ENCODE measurements at regions not wholly inside any gene's neighbourhood (a gene's known extent, or its start where the extent isn't known, plus 50 kb on each side); places are given as distances from the start of the nearest gene placed in this dataset.
"Not testable (repeated sequence)": the region's sequence is repeated elsewhere in the genome, so short reads cannot be mapped to it uniquely, and the experiment has no call there.

- FAIRE-seq (no peak), DNase-seq (no peak)
- 67 to 90% (median 75%) methylated on average over 3 of the region's 3 CpGs for WGBS, 3 donors
Observed at GRCh38 chr9:120306561-120306960, 273.4 kb downstream of the CDK5RAP2 start.

DNA sequence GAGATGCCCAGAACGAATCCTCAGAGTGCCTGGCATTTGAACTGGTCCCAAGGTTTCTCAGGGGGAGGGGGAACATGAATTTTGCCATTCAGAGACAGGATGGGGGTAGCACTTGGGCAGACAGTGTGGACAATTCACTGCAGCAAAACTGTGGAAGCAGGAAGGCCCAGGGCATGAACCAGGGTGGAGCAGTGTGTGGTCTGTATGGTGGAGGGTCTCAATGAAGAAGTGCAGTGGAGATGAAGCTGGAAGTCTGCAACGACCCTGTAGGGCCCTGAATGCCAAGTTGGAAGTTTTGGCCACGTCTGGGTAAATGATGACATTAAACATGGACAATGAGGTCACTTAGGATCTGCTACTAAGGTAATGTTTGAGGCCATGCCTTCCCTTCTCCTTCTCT, 273.9 kb downstream of the CDK5RAP2 start:
- Histone ChIP-seq H3K27me3 (ENCODE audit: control insufficient read depth in 3 of 3, insufficient read depth in 3 of 3, low read length in 3 of 3) (no peaks in the 10 kb centered on the region), H3K9me3 (ENCODE audit: control insufficient read depth in 2 of 2, insufficient read depth in 1 of 2, low read depth in 1 of 2, low read length in 1 of 2) (no peaks in the 10 kb centered on the region), H3K4me1 (ENCODE audit: control insufficient read depth in 3 of 3, insufficient read depth in 2 of 3, low read depth in 1 of 3, low read length in 2 of 3) (no peaks in the 10 kb centered on the region), H3K36me3 (ENCODE audit: control insufficient read depth in 3 of 3, insufficient read depth in 2 of 3, low read depth in 1 of 3, low read length in 3 of 3) (no peaks in the 10 kb centered on the region), H3K27ac (ENCODE audit: low read depth in 1 of 3, low read length in 2 of 3) (no peak overlapping the region), H3K4me3 (ENCODE audit: low read depth in 1 of 3, low read length in 3 of 3) (no peak overlapping the region)
- DNase-seq = no peak
- 18 to 44% (median 22%) methylated on average over 3 of the region's 3 CpGs for WGBS, 3 donors
- no peak for FAIRE-seq

More at GRCh38 chr9:120306561-120306960, 273.4 kb downstream of the CDK5RAP2 start:
- H3K36me3 ChIP-seq (ENCODE audit: control insufficient read depth in 3 of 3, insufficient read depth in 2 of 3, low read depth in 1 of 3, low read length in 3 of 3) = no peaks in the 10 kb centered on the region
- no peaks in the 10 kb centered on the region for H3K4me1 ChIP-seq (ENCODE audit: control insufficient read depth in 3 of 3, insufficient read depth in 2 of 3, low read depth in 1 of 3, low read length in 2 of 3)
- H3K4me3 ChIP-seq (ENCODE audit: low read depth in 1 of 3, low read length in 3 of 3) = no peak overlapping the region
- no peaks in the 10 kb centered on the region for H3K9me3 ChIP-seq (ENCODE audit: control insufficient read depth in 2 of 2, insufficient read depth in 1 of 2, low read depth in 1 of 2, low read length in 1 of 2)
- no peaks in the 10 kb centered on the region for H3K27me3 ChIP-seq (ENCODE audit: control insufficient read depth in 3 of 3, insufficient read depth in 3 of 3, low read length in 3 of 3)
- no peak overlapping the region for H3K27ac ChIP-seq (ENCODE audit: low read depth in 1 of 3, low read length in 2 of 3)

DNA sequence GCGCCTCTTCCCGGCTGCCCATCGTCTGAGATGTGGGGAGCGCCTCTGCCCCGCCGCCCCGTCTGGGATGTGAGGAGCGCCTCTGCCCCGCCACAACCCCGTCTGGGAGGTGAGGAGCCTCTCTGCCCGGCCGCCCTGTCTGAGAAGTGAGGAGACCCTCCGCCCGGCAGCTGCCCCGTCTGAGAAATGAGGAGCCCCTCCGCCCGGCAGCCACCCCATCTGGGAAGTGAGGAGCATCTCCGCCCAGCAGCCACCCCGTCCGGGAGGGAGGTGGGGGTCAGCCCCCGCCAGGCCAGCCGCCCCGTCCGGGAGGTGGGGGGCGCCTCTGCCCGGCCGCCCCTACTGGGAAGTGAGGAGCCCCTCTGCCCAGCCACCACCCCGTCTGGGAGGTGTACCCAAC, 275.1 kb downstream of the CDK5RAP2 start:
- WGBS, 3 donors = 95 to 98% (median 96%) methylated on average over 15 to 28 of the region's 28 CpGs

GRCh38 chr9:120303519-120303918, 276.4 kb downstream of the CDK5RAP2 start:
- 73 to 88% (median 84%) methylated on average over 4 of the region's 4 CpGs for WGBS, 3 donors
- H3K9me3 ChIP-seq (ENCODE audit: control insufficient read depth in 2 of 2, insufficient read depth in 1 of 2, low read depth in 1 of 2, low read length in 1 of 2) = no peaks in the 10 kb centered on the region
- no peaks in the 10 kb centered on the region for H3K4me1 ChIP-seq (ENCODE audit: control insufficient read depth in 3 of 3, insufficient read depth in 2 of 3, low read depth in 1 of 3, low read length in 2 of 3)
- H3K4me3 ChIP-seq (ENCODE audit: low read depth in 1 of 3, low read length in 3 of 3) = no peak overlapping the region
- no peaks in the 10 kb centered on the region for H3K27me3 ChIP-seq (ENCODE audit: control insufficient read depth in 3 of 3, insufficient read depth in 3 of 3, low read length in 3 of 3)
- no peak for FAIRE-seq
- DNase-seq = no peak
- no peak overlapping the region for H3K27ac ChIP-seq (ENCODE audit: low read depth in 1 of 3, low read length in 2 of 3)
- H3K36me3 ChIP-seq (ENCODE audit: control insufficient read depth in 3 of 3, insufficient read depth in 2 of 3, low read depth in 1 of 3, low read length in 3 of 3) = no peaks in the 10 kb centered on the region

More for the DNA sequence above, 275.1 kb downstream of the CDK5RAP2 start:
- not testable (repeated sequence) for H3K36me3 ChIP-seq (ENCODE audit: control insufficient read depth in 3 of 3, insufficient read depth in 2 of 3, low read depth in 1 of 3, low read length in 3 of 3); DNase-seq; H3K9me3 ChIP-seq (ENCODE audit: control insufficient read depth in 2 of 2, insufficient read depth in 1 of 2, low read depth in 1 of 2, low read length in 1 of 2); H3K4me3 ChIP-seq (ENCODE audit: low read depth in 1 of 3, low read length in 3 of 3); FAIRE-seq; H3K4me1 ChIP-seq (ENCODE audit: control insufficient read depth in 3 of 3, insufficient read depth in 2 of 3, low read depth in 1 of 3, low read length in 2 of 3); H3K27ac ChIP-seq (ENCODE audit: low read depth in 1 of 3, low read length in 2 of 3); H3K27me3 ChIP-seq (ENCODE audit: control insufficient read depth in 3 of 3, insufficient read depth in 3 of 3, low read length in 3 of 3)

DNA sequence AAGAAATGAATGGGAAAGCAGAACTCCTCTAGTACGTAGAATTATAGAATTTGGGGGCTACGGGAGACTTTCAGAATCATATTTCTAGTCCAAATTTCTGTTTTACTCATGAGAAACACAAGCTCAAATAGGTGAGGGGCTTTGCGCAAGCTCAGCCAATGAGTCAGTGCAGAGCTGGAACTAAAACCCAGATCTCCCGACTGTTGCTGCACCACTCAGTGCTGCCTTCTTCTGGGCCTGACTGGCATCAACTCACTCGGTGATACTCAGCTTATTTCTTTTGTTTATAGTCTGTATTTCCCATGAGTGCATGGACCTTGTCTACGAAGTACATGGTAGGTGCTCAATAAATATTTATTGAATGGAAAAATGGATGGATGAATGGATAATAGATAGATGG, 280.2 kb downstream of the CDK5RAP2 start:
- Histone ChIP-seq H3K4me1 (ENCODE audit: control insufficient read depth in 3 of 3, insufficient read depth in 2 of 3, low read depth in 1 of 3, low read length in 2 of 3) (no peaks in the 10 kb centered on the region), H3K9me3 (ENCODE audit: control insufficient read depth in 2 of 2, insufficient read depth in 1 of 2, low read depth in 1 of 2, low read length in 1 of 2) (no peaks in the 10 kb centered on the region), H3K36me3 (ENCODE audit: control insufficient read depth in 3 of 3, insufficient read depth in 2 of 3, low read depth in 1 of 3, low read length in 3 of 3) (no peaks in the 10 kb centered on the region), H3K27me3 (ENCODE audit: control insufficient read depth in 3 of 3, insufficient read depth in 3 of 3, low read length in 3 of 3) (no peaks in the 10 kb centered on the region), H3K27ac (ENCODE audit: low read depth in 1 of 3, low read length in 2 of 3) (no peak overlapping the region), H3K4me3 (ENCODE audit: low read depth in 1 of 3, low read length in 3 of 3) (no peak overlapping the region)
- DNase-seq (no peak), FAIRE-seq (no peak)
- 72 to 76% (median 76%) methylated on average over 6 of the region's 6 CpGs for WGBS, 3 donors

- WGBS, 3 donors = 53 to 65% (median 60%) methylated on average over 4 of the region's 4 CpGs
- Histone ChIP-seq H3K27ac (ENCODE audit: low read depth in 1 of 3, low read length in 2 of 3) (no peak overlapping the region), H3K36me3 (ENCODE audit: control insufficient read depth in 3 of 3, insufficient read depth in 2 of 3, low read depth in 1 of 3, low read length in 3 of 3) (no peaks in the 10 kb centered on the region), H3K4me3 (ENCODE audit: low read depth in 1 of 3, low read length in 3 of 3) (no peak overlapping the region), H3K4me1 (ENCODE audit: control insufficient read depth in 3 of 3, insufficient read depth in 2 of 3, low read depth in 1 of 3, low read length in 2 of 3) (no peaks in the 10 kb centered on the region), H3K27me3 (ENCODE audit: control insufficient read depth in 3 of 3, insufficient read depth in 3 of 3, low read length in 3 of 3) (no peaks in the 10 kb centered on the region), H3K9me3 (ENCODE audit: control insufficient read depth in 2 of 2, insufficient read depth in 1 of 2, low read depth in 1 of 2, low read length in 1 of 2) (no peaks in the 10 kb centered on the region)
- FAIRE-seq = no peak
- DNase-seq = no peak
Observed at GRCh38 chr9:120294003-120294402, 286.0 kb downstream of the CDK5RAP2 start.

- Histone ChIP-seq H3K9me3 (ENCODE audit: control insufficient read depth in 2 of 2, insufficient read depth in 1 of 2, low read depth in 1 of 2, low read length in 1 of 2) (no peaks in the 10 kb centered on the region), H3K36me3 (ENCODE audit: control insufficient read depth in 3 of 3, insufficient read depth in 2 of 3, low read depth in 1 of 3, low read length in 3 of 3) (no peaks in the 10 kb centered on the region), H3K27ac (ENCODE audit: low read depth in 1 of 3, low read length in 2 of 3) (no peak overlapping the region), H3K4me3 (ENCODE audit: low read depth in 1 of 3, low read length in 3 of 3) (no peak overlapping the region), H3K4me1 (ENCODE audit: control insufficient read depth in 3 of 3, insufficient read depth in 2 of 3, low read depth in 1 of 3, low read length in 2 of 3) (no peaks in the 10 kb centered on the region), H3K27me3 (ENCODE audit: control insufficient read depth in 3 of 3, insufficient read depth in 3 of 3, low read length in 3 of 3) (no peaks in the 10 kb centered on the region)
- DNase-seq (no peak), FAIRE-seq (no peak)
- WGBS, 3 donors = 0% methylated on average over 1 of the region's 1 CpG
Observed at GRCh38 chr9:120292606-120293005, 287.4 kb downstream of the CDK5RAP2 start.

- FAIRE-seq = no peak
- Histone ChIP-seq H3K27ac (ENCODE audit: low read depth in 1 of 3, low read length in 2 of 3) (no peak overlapping the region), H3K36me3 (ENCODE audit: control insufficient read depth in 3 of 3, insufficient read depth in 2 of 3, low read depth in 1 of 3, low read length in 3 of 3) (no peaks in the 10 kb centered on the region), H3K27me3 (ENCODE audit: control insufficient read depth in 3 of 3, insufficient read depth in 3 of 3, low read length in 3 of 3) (no peaks in the 10 kb centered on the region), H3K9me3 (ENCODE audit: control insufficient read depth in 2 of 2, insufficient read depth in 1 of 2, low read depth in 1 of 2, low read length in 1 of 2) (no peaks in the 10 kb centered on the region), H3K4me1 (ENCODE audit: control insufficient read depth in 3 of 3, insufficient read depth in 2 of 3, low read depth in 1 of 3, low read length in 2 of 3) (no peaks in the 10 kb centered on the region), H3K4me3 (ENCODE audit: low read depth in 1 of 3, low read length in 3 of 3) (no peak overlapping the region)
- 92 to 97% (median 96%) methylated on average over 3 of the region's 3 CpGs for WGBS, 3 donors
- DNase-seq = no peak
Observed at GRCh38 chr9:120291050-120291449, 288.9 kb downstream of the CDK5RAP2 start.

Data from small intestine (tissue), 7 donors.